BJ (cell line): ENCODE measurements at regions not wholly inside any gene's neighbourhood (a gene's known extent, or its start where the extent isn't known, plus 50 kb on each side); places are given as distances from the start of the nearest gene placed in this dataset.

Source experiments
- CTCF ChIA-PET: fragments of 350-600 bp; formaldehyde crosslinking; extraction: SDS; loops from one replicate; lab custom pipeline; 2021; ENCODE audit warnings: antibody characterized with exemption, inconsistent platforms; lab: Yijun Ruan, JAX
- POLR2A ChIA-PET: fragments of 300-600 bp; sonication (Branson Sonifier 250); formaldehyde crosslinking; extraction: SDS; loops from one replicate; lab custom pipeline; 2021; ENCODE audit warnings: antibody characterized with exemption; lab: Charles Lee
- DNase-seq: peaks from one replicate; pipeline ENCODE4 v3.0.0-alpha.2; 2011; ENCODE audit warnings: low read depth
- H3K27me3 ChIP-seq: 2 replicates; pipeline ENCODE4 v1.6.0; 2011; ENCODE audit warnings: low read length; ENCODE audit not compliant: control insufficient read depth, insufficient read depth
- H3K36me3 ChIP-seq: 2 replicates; pipeline ENCODE4 v1.5.1; 2011; ENCODE audit warnings: low read length; ENCODE audit not compliant: control insufficient read depth, insufficient read depth
- H3K4me3 ChIP-seq: 2 replicates; pipeline ENCODE4 v1.5.1; 2011; ENCODE audit warnings: low read depth, mild to moderate bottlenecking, control low read depth, low read length
- CTCF ChIP-seq: IDR thresholded peaks from 2 replicates; pipeline ENCODE4 v1.5.1; 2011; ENCODE audit warnings: low read depth, mild to moderate bottlenecking, control low read depth, inconsistent platforms, low read length, moderate library complexity; ENCODE audit not compliant: insufficient read depth

GRCh38 chr11:100635194-100635593 is 51.9 kb upstream of the ARHGAP42 start:
- no peak for DNase-seq
- no peak for TF ChIP-seq CTCF
- no peaks in the 10 kb centered on the region for H3K36me3 ChIP-seq
- H3K27me3 ChIP-seq, result no peaks in the 10 kb centered on the region; the same call in 1 of the 2 replicates
- H3K4me3 ChIP-seq, result no peak overlapping the region
- ChIA-PET POLR2A (no interaction called here), CTCF (interaction anchor here (1.0 kb wide), 1 partner anchor 8 kb away, joined by 3 read pairs; no protein-coding TSS in a partner anchor)

- CTCF ChIA-PET, result no interaction called here
- POLR2A ChIA-PET, result no interaction called here
- H3K36me3 ChIP-seq, result no peaks in the 10 kb centered on the region
- DNase-seq, result no peak
- H3K4me3 ChIP-seq, result no peak overlapping the region
- no peaks in the 10 kb centered on the region; the same call in 1 of the 2 replicates for H3K27me3 ChIP-seq
- TF ChIP-seq CTCF, result no peak
Observed at GRCh38 chr11:100636536-100636935, 50.6 kb upstream of the ARHGAP42 start.
